Neural cell (in vitro differentiated cells): ENCODE measurements at regions not wholly inside any gene's neighbourhood (a gene's known extent, or its start where the extent isn't known, plus 50 kb on each side); places are given as distances from the start of the nearest gene placed in this dataset.

Experiments
- H2AFZ ChIP-seq: fragments of 200-600, 300-800 bp; sonication (generic), shearing (Covaris generic); 2 replicates; pipeline ENCODE4 v1.6.0; 2014; ENCODE audit warnings: low read depth, mild to moderate bottlenecking, antibody characterized with exemption, low read length, moderate library complexity
- H3F3A ChIP-seq: fragments of 200-600 bp; shearing (Covaris generic); 2 replicates; pipeline ENCODE4 v1.6.1; 2016; ENCODE audit warnings: mild to moderate bottlenecking, moderate library complexity, mixed read lengths, antibody characterized with exemption, low read length; ENCODE audit not compliant: insufficient read depth, poor library complexity, severe bottlenecking
- H3K27ac ChIP-seq: fragments of 200-600, 300-800 bp; sonication (generic), shearing (Covaris generic); 2 replicates; pipeline ENCODE4 v1.5.1; 2014; ENCODE audit warnings: mild to moderate bottlenecking, low read length, moderate library complexity
- H3K27me3 ChIP-seq: fragments of 300-800, 200-600 bp; sonication (generic), shearing (Covaris generic); 2 replicates; pipeline ENCODE4 v1.6.0; 2014; ENCODE audit warnings: mild to moderate bottlenecking, low read depth, low read length, moderate library complexity; ENCODE audit not compliant: insufficient read depth
- H3K36me3 ChIP-seq: fragments of 300-800, 200-600 bp; sonication (generic), shearing (Covaris generic); 2 replicates; pipeline ENCODE4 v1.5.1; 2014; ENCODE audit warnings: mild to moderate bottlenecking, antibody characterized with exemption, low read length, moderate library complexity; ENCODE audit not compliant: insufficient read depth
- H3K4me2 ChIP-seq: fragments of 300-800, 200-600 bp; sonication (generic), shearing (Covaris generic); 2 replicates; pipeline ENCODE4 v1.6.0; 2014; ENCODE audit warnings: mild to moderate bottlenecking, low read length
- H3K4me3 ChIP-seq: fragments of 300-800, 200-600 bp; sonication (generic), shearing (Covaris generic); 2 replicates; pipeline ENCODE4 v1.5.1; 2014; ENCODE audit warnings: mild to moderate bottlenecking, low read length, moderate library complexity
- H3K79me2 ChIP-seq: fragments of 200-600 bp; shearing (Covaris generic); replicated peaks from 2 replicates; pipeline ENCODE4 v1.6.0; 2014; ENCODE audit warnings: mild to moderate bottlenecking, low read length, moderate library complexity; ENCODE audit not compliant: insufficient read depth
- H3K9ac ChIP-seq: fragments of 300-800, 200-600 bp; sonication (generic), shearing (Covaris generic); 2 replicates; pipeline ENCODE4 v1.6.1; 2016; ENCODE audit warnings: mild to moderate bottlenecking, low read length, mixed read lengths
- H3K9me2 ChIP-seq: fragments of 200-600 bp; shearing (Covaris generic); 2 replicates; pipeline ENCODE4 v1.6.1; 2016; ENCODE audit warnings: mild to moderate bottlenecking, low read length, mixed read lengths; ENCODE audit not compliant: insufficient read depth
- H3K9me3 ChIP-seq: fragments of 200-600, 300-800 bp; sonication (generic), shearing (Covaris generic); 2 replicates; pipeline ENCODE4 v1.6.1; 2016; ENCODE audit warnings: mild to moderate bottlenecking, mixed run types, low read length, moderate library complexity, mixed read lengths
- H4K20me1 ChIP-seq: fragments of 200-600 bp; shearing (Covaris generic); 2 replicates; pipeline ENCODE4 v1.6.1; 2016; ENCODE audit warnings: mild to moderate bottlenecking, mixed run types; ENCODE audit not compliant: insufficient read depth
- CTCF ChIP-seq: fragments of 450-650 bp; IDR thresholded peaks from 2 replicates; pipeline ENCODE4 v1.5.1; 2014; ENCODE audit warnings: antibody characterized with exemption, mild to moderate bottlenecking, moderate library complexity; ENCODE audit not compliant: poor library complexity, severe bottlenecking
- EP300 ChIP-seq: fragments of 450-650 bp; conservative IDR thresholded peaks from 2 replicates; pipeline ENCODE4 v1.6.1; 2014; ENCODE audit warnings: antibody characterized with exemption, mild to moderate bottlenecking, moderate library complexity; ENCODE audit not compliant: poor library complexity, severe bottlenecking
- EZH2 ChIP-seq: fragments of 200-600, 300-800 bp; shearing (Covaris generic), sonication (generic); IDR thresholded peaks from 2 replicates; pipeline ENCODE4 v1.6.1; 2014; ENCODE audit warnings: antibody characterized with exemption, low read length, borderline replicate concordance, mild to moderate bottlenecking; ENCODE audit not compliant: insufficient read depth, poor library complexity, severe bottlenecking
- MXI1 ChIP-seq: fragments of 450-650 bp; conservative IDR thresholded peaks from 2 replicates; pipeline ENCODE4 v1.6.1; 2014; ENCODE audit warnings: antibody characterized with exemption, mild to moderate bottlenecking; ENCODE audit not compliant: poor library complexity, severe bottlenecking
- POLR2AphosphoS5 ChIP-seq: IDR thresholded peaks from 2 replicates; pipeline ENCODE4 v1.6.1; 2012
- RAD21 ChIP-seq: fragments of 450-650 bp; conservative IDR thresholded peaks from 2 replicates; pipeline ENCODE4 v1.6.1; 2014; ENCODE audit warnings: antibody characterized with exemption, mild to moderate bottlenecking, moderate library complexity
- REST ChIP-seq: IDR thresholded peaks from 2 replicates; pipeline ENCODE4 v1.6.1; 2012; ENCODE audit warnings: borderline replicate concordance
- SMC3 ChIP-seq: fragments of 450-650 bp; conservative IDR thresholded peaks from 2 replicates; pipeline ENCODE4 v1.6.1; 2014; ENCODE audit warnings: antibody characterized with exemption, mild to moderate bottlenecking, moderate library complexity; ENCODE audit not compliant: poor library complexity
- TAF1 ChIP-seq: IDR thresholded peaks from 2 replicates; pipeline ENCODE4 v1.6.1; 2012; ENCODE audit warnings: low read depth

GRCh38 chr11:69904161-69904973 is 85.2 kb upstream of the FGF3 start:
- H2AFZ ChIP-seq: no peak overlapping the region
- no peaks in the 10 kb centered on the region for H3K27me3 ChIP-seq
- no peaks in the 10 kb centered on the region for H3F3A ChIP-seq
- TF ChIP-seq RAD21: no peak
- no peak for TF ChIP-seq EZH2
- TF ChIP-seq SMC3: no peak
- no peak for TF ChIP-seq MXI1
- no peak for TF ChIP-seq TAF1
- TF ChIP-seq POLR2AphosphoS5: no peak
- no peak for TF ChIP-seq CTCF
- no peak for TF ChIP-seq EP300
- TF ChIP-seq REST: no peak
- H3K9ac ChIP-seq: no peak overlapping the region
- H4K20me1 ChIP-seq: no peaks in the 10 kb centered on the region
- H3K27ac ChIP-seq: no peak overlapping the region
- no peak overlapping the region for H3K4me3 ChIP-seq
- H3K36me3 ChIP-seq: no peaks in the 10 kb centered on the region
- no peaks in the 10 kb centered on the region for H3K79me2 ChIP-seq
- H3K4me2 ChIP-seq: no peak overlapping the region
- H3K9me2 ChIP-seq: no peaks in the 10 kb centered on the region
- no peaks in the 10 kb centered on the region for H3K9me3 ChIP-seq

- Histone ChIP-seq H3K27me3 (no peaks in the 10 kb centered on the region), H3K9me3 (no peaks in the 10 kb centered on the region), H3K4me3 (no peak overlapping the region), H3K79me2 (no peaks in the 10 kb centered on the region), H3K27ac (no peak overlapping the region), H3F3A (no peaks in the 10 kb centered on the region), H3K9me2 (no peaks in the 10 kb centered on the region), H3K9ac (no peak overlapping the region), H2AFZ (no peak overlapping the region), H3K36me3 (no peaks in the 10 kb centered on the region), H4K20me1 (no peaks in the 10 kb centered on the region), H3K4me2 (no peak overlapping the region)
- TF ChIP-seq TAF1 (no peak), EZH2 (no peak), POLR2AphosphoS5 (no peak), EP300 (no peak)
Measured at GRCh38 chr11:69904974-69905535, 85.8 kb upstream of the FGF3 start.
